HL-60 (cell line): ENCODE measurements at regions not wholly inside any gene's neighbourhood (a gene's known extent, or its start where the extent isn't known, plus 50 kb on each side); places are given as distances from the start of the nearest gene placed in this dataset.

Experiments used
- CTCF ChIP-seq: IDR thresholded peaks from one replicate; pipeline ENCODE4 v1.5.1; 2011; ENCODE audit warnings: low read length, control low read depth, inconsistent platforms; ENCODE audit not compliant: insufficient read depth
- GABPA ChIP-seq: IDR thresholded peaks from 2 replicates; pipeline ENCODE4 v1.6.1; 2012; ENCODE audit warnings: low read depth
- POLR2AphosphoS5 ChIP-seq: IDR thresholded peaks from 2 replicates; pipeline ENCODE4 v1.6.1; 2012; ENCODE audit warnings: low read depth
- REST ChIP-seq: IDR thresholded peaks from 2 replicates; pipeline ENCODE4 v1.6.1; 2012; ENCODE audit warnings: low read depth; ENCODE audit not compliant: insufficient replicate concordance
- SPI1 ChIP-seq: IDR thresholded peaks from 2 replicates; pipeline ENCODE4 v1.6.1; 2012; ENCODE audit warnings: low read depth, mild to moderate bottlenecking, borderline replicate concordance

GRCh38 chr13:73708393-73708985 lies 425.7 kb downstream of the KLF12 start:
- TF ChIP-seq CTCF (peak; percentile 34), POLR2AphosphoS5 (no peak), REST (no peak), GABPA (no peak), SPI1 (no peak)
